ENCODE measurements at regions not wholly inside any gene's neighbourhood (a gene's known extent, or its start where the extent isn't known, plus 50 kb on each side); places are given as distances from the start of the nearest gene placed in this dataset.

DNA sequence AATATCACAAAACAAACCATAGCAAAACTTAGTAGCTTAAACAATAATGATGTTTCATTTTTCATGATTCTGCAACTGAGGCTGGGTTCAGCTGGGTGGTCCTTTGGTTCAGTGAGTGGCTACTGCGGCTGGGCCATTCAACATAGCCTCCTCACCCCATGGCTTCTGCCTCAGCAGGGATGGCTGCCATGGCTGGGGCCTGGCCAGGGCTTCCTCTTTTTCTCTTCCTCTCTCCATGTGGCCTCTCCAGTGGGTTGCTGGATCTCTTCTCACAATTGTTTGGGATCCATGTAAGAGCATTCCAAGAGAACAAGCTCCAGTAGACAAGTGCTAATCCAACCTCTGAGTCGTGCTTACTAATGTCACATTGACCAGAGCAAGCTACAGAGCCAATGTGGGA is 248.6 kb upstream of the PLET1 start:
- Histone ChIP-seq H3K27me3 (ENCODE audit: control insufficient read depth in 1 of 2, insufficient read depth in 2 of 2, low read length in 2 of 2) (no peaks in the 10 kb centered on the region; a peak in 2 of 5 replicates), H3K9ac (ENCODE audit: insufficient read depth, low read depth, low read length) (no peak overlapping the region), H4K20me1 (ENCODE audit: insufficient read depth, low read length) (no peaks in the 10 kb centered on the region), H3K9me3 (ENCODE audit: low read length) (no peaks in the 10 kb centered on the region), H3K27ac (ENCODE audit: extremely low read length, insufficient read depth, low read length) (no peak overlapping the region), H3K4me1 (ENCODE audit: insufficient read depth, low read length) (no peaks in the 10 kb centered on the region), H3K79me2 (ENCODE audit: insufficient read depth, low read length) (no peaks in the 10 kb centered on the region), H3K4me2 (ENCODE audit: low read depth, low read length) (no peak overlapping the region), H3K4me3 (replicated peaks in 1 of 3; ENCODE audit: insufficient read depth in 1 of 3, low read depth in 2 of 3, low read length in 3 of 3) (no peak overlapping the region), H2AFZ (ENCODE audit: low read length) (no peak overlapping the region), H3K36me3 (replicated peaks in 1 of 2; ENCODE audit: control insufficient read depth in 1 of 2, insufficient read depth in 2 of 2, low read length in 2 of 2) (no peaks in the 10 kb centered on the region)
- in situ Hi-C loops (cut with HindIII; ENCODE audit: extremely low pct_ligation_motif_present, low pct_unique_long_range_greater_than_20kb) (no loop called here), intact Hi-C loops (cut with micrococcal nuclease; ENCODE audit: unreplicated experiment) (no loop called here)
- POLR2A ChIA-PET, result no interaction called here
- no peak for FAIRE-seq
- DNase-seq (ENCODE audit: low spot score), result no peak
- no peak for TF ChIP-seq FIP1L1 (IDR thresholded peaks at IDR 0.05; ENCODE audit: borderline replicate concordance, insufficient read depth, low read depth, low read length)
- no peak for TF ChIP-seq CEBPB (IDR thresholded peaks at IDR 0.05; ENCODE audit: borderline replicate concordance, low read depth, low read length)
- WGBS (ENCODE audit: low lambda C conversion rate), result 17% methylated on average over 2 of the region's 2 CpGs
- CTCF ChIA-PET (ENCODE audit: low intra/inter-chr PET ratio, low total read pairs), result no interaction called here
- ATAC-seq, result no peak
- no TSS peak for BruUV-seq (replicated peaks)

DNA sequence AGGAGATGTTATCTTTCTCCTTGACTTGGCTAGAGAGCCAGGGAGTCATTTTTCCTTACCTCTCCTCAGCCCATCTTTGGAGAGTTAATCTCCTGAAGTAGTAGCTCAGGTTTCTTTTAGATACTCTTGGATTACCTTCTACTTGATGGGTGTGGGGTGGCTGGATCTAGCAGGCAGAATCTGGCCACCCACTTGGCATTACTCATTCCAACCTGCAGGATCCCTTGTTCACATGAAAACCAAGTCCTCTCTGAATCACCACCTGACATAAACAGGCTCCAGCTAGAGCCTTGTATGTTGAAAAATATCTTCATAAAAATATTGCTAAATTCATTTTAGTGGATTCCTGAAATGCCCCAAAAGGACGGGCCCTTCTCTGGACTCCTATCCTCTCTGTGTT is 250.6 kb upstream of the PLET1 start:
- TF ChIP-seq TBP (CRISPR knock-in tag; IDR thresholded peaks at IDR 0.05) (no peak), ZNF180 (CRISPR knock-in tag; IDR thresholded peaks at IDR 0.05; ENCODE audit: borderline replicate concordance, low read depth) (no peak), CHD4 (IDR thresholded peaks at IDR 0.05; ENCODE audit: borderline replicate concordance, low read length) (no peak), SRSF4 (IDR thresholded peaks at IDR 0.05; ENCODE audit: low read depth, low read length, poor library complexity, severe bottlenecking) (no peak), CAMTA2 (CRISPR knock-in tag; IDR thresholded peaks at IDR 0.05; ENCODE audit: borderline replicate concordance) (no peak)
- TF ChIP-seq, protein P1, sequence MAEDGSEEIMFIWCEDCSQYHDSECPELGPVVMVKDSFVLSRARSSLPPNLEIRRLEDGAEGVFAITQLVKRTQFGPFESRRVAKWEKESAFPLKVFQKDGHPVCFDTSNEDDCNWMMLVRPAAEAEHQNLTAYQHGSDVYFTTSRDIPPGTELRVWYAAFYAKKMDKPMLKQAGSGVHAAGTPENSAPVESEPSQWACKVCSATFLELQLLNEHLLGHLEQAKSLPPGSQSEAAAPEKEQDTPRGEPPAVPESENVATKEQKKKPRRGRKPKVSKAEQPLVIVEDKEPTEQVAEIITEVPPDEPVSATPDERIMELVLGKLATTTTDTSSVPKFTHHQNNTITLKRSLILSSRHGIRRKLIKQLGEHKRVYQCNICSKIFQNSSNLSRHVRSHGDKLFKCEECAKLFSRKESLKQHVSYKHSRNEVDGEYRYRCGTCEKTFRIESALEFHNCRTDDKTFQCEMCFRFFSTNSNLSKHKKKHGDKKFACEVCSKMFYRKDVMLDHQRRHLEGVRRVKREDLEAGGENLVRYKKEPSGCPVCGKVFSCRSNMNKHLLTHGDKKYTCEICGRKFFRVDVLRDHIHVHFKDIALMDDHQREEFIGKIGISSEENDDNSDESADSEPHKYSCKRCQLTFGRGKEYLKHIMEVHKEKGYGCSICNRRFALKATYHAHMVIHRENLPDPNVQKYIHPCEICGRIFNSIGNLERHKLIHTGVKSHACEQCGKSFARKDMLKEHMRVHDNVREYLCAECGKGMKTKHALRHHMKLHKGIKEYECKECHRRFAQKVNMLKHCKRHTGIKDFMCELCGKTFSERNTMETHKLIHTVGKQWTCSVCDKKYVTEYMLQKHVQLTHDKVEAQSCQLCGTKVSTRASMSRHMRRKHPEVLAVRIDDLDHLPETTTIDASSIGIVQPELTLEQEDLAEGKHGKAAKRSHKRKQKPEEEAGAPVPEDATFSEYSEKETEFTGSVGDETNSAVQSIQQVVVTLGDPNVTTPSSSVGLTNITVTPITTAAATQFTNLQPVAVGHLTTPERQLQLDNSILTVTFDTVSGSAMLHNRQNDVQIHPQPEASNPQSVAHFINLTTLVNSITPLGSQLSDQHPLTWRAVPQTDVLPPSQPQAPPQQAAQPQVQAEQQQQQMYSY (CRISPR knock-in tag; IDR thresholded peaks at IDR 0.05), result no peak
- Histone ChIP-seq H3K27me3 (ENCODE audit: control insufficient read depth in 1 of 2, insufficient read depth in 2 of 2, low read length in 2 of 2) (no peaks in the 10 kb centered on the region; a peak in 2 of 5 replicates), H3K36me3 (replicated peaks in 1 of 2; ENCODE audit: control insufficient read depth in 1 of 2, insufficient read depth in 2 of 2, low read length in 2 of 2) (no peaks in the 10 kb centered on the region), H3K27ac (ENCODE audit: extremely low read length, insufficient read depth, low read length) (no peak overlapping the region), H3K4me3 (replicated peaks in 1 of 3; ENCODE audit: insufficient read depth in 1 of 3, low read depth in 2 of 3, low read length in 3 of 3) (no peak overlapping the region), H3K4me1 (ENCODE audit: insufficient read depth, low read length) (no peaks in the 10 kb centered on the region), H2AFZ (ENCODE audit: low read length) (no peak overlapping the region), H3K9me3 (ENCODE audit: low read length) (no peaks in the 10 kb centered on the region), H4K20me1 (ENCODE audit: insufficient read depth, low read length) (no peaks in the 10 kb centered on the region), H3K9ac (ENCODE audit: insufficient read depth, low read depth, low read length) (no peak overlapping the region), H3K79me2 (ENCODE audit: insufficient read depth, low read length) (no peaks in the 10 kb centered on the region), H3K4me2 (ENCODE audit: low read depth, low read length) (no peak overlapping the region)
- BruUV-seq (replicated peaks), result no TSS peak
- FAIRE-seq, result no peak
- DNase-seq (ENCODE audit: low spot score), result no peak
- ATAC-seq, result no peak
- ChIA-PET CTCF (ENCODE audit: low intra/inter-chr PET ratio, low total read pairs) (no interaction called here), POLR2A (no interaction called here)
- in situ Hi-C loops (cut with HindIII; ENCODE audit: extremely low pct_ligation_motif_present, low pct_unique_long_range_greater_than_20kb) (no loop called here), intact Hi-C loops (cut with micrococcal nuclease; ENCODE audit: unreplicated experiment) (no loop called here)
- 0% methylated on average over 1 of the region's 1 CpG for WGBS (ENCODE audit: low lambda C conversion rate)

All from HepG2 (cell line).